ENCODE measurements at regions not wholly inside any gene's neighbourhood (a gene's known extent, or its start where the extent isn't known, plus 50 kb on each side); places are given as distances from the start of the nearest gene placed in this dataset.

DNA sequence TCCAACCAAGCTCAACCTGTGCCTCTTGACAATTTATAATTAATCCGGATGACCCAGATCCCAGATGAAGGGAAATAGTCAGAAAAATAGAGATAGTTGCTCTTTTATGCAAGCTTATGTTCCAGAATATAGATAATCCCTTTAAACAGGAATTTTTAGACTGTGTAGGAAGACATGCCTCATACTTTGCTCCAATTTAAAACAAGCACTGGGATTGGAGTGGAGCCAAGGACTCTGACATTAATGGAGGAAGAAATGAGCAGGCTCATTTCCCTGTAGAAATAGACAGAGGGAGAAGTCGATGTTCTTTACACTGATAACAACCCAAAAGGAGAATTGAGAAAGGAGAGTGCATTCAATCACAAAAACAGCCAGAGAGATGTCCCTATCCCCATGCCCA is 70.1 kb upstream of the LRRC55 start:
- Mint-ChIP-seq H3K4me1 (no peaks in the 10 kb centered on the region), H3K36me3 (ENCODE audit: insufficient read depth) (no peaks in the 10 kb centered on the region), H3K9me3 (peaks cover 5% of the 10 kb centered on the region), H3K27me3 (peaks cover 8% of the 10 kb centered on the region), H3K4me3 (no peak overlapping the region), H3K27ac (ENCODE audit: low read depth) (no peak overlapping the region)
- ATAC-seq (replicated peaks; ENCODE audit: extremely low read depth, poor library complexity, severe bottlenecking) (no peak), DNase-seq (ENCODE audit: low spot score in 2 of 2) (no peak)

DNA sequence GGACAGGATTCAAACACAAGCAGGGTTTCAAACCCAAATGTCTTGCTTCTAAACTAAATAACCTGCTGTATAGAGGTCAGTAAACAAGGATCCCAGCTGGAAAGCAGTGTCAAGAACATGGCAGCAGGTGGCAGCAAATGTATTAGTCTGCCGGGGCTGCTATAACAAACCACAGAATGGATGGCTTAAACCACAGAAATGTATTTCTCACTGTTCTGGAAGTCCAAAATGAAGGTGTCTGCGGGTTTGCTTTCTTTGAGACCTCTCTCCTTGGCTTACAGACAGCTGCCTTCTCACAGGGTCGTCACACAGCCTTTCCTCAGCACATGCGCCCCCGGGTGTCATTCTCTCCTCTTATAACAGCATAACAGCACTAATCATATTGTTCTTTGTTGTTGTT is 65.1 kb upstream of the LRRC55 start:
- no peak for ATAC-seq (replicated peaks; ENCODE audit: extremely low read depth, poor library complexity, severe bottlenecking)
- DNase-seq (ENCODE audit: low spot score in 2 of 2): no peak
- no peak overlapping the region for H3K4me3 Mint-ChIP-seq

DNA sequence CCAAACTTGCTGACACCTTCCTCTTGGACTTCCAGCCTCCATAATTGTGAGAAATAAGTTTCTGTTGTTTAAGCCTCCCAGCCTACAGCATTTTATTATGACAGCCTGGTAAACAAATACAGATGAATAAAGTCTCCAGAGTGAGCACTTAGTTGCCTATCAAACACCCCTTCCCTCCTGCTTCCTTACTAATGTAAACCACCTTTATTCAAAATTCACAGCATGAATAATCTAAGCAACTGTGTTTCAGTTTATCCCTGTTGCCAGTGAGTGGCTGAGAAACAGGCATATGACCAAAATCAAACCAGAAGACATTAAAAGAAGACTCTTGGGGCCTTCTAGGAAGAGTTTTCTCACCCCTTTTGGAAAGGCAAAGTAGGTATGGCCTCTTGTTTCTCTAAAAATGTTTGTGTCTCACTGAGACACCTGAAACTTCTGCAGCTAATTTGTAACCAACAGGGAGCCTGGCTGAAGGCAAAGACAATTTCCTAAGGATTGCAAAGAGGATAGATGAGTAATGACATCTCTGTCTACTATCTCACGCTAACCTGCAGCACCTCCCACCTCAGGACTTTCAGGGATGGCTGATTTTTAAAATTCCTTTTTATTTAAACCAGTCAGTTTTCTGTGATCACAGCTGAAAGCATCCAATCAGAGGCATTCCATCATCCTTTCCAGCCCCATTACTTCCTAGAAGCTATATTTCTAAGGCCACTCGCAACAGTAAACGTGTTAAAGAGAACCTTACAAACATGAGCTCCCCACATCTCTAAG is 61.4 kb upstream of the LRRC55 start:
- Mint-ChIP-seq H3K27me3 (peaks cover 37% of the 10 kb centered on the region), H3K9me3 (no peaks in the 10 kb centered on the region), H3K4me3 (no peak overlapping the region), H3K36me3 (ENCODE audit: insufficient read depth) (no peaks in the 10 kb centered on the region), H3K4me1 (no peaks in the 10 kb centered on the region), H3K27ac (ENCODE audit: low read depth) (no peak overlapping the region)
- ATAC-seq (replicated peaks; ENCODE audit: extremely low read depth, poor library complexity, severe bottlenecking): no peak
- no peak for DNase-seq (ENCODE audit: low spot score in 2 of 2)

More for the DNA sequence above, 65.1 kb upstream of the LRRC55 start:
- Mint-ChIP-seq H3K9me3 (no peaks in the 10 kb centered on the region), H3K27ac (ENCODE audit: low read depth) (no peak overlapping the region), H3K4me1 (no peaks in the 10 kb centered on the region), H3K36me3 (ENCODE audit: insufficient read depth) (no peaks in the 10 kb centered on the region), H3K27me3 (peaks cover 19% of the 10 kb centered on the region)

DNA sequence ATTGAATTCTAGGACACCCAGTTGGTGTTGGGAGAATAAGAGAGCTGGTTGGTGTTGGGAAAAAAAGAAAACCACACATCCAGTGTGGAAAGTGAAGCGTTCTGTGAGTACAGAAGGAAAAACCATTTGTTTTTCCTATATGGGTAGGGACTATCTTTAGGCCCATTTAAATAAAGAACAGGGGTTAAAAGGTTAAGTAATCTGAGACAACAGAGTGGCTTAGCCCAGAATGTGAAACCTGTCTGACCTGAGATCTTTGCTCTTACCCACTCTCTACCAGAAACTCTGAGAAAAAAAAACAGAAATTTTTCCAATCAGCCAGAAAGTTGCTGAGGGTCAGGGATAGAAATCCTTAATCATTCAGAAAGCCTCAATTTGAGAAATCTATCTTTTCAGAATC is 59.8 kb upstream of the LRRC55 start:
- H3K36me3 Mint-ChIP-seq (ENCODE audit: insufficient read depth): no peaks in the 10 kb centered on the region
- H3K9me3 Mint-ChIP-seq: no peaks in the 10 kb centered on the region
- H3K27ac Mint-ChIP-seq (ENCODE audit: low read depth): no peak overlapping the region
- ATAC-seq (replicated peaks; ENCODE audit: extremely low read depth, poor library complexity, severe bottlenecking) (no peak), DNase-seq (ENCODE audit: low spot score in 2 of 2) (no peak)
- H3K4me3 Mint-ChIP-seq: no peak overlapping the region
- H3K4me1 Mint-ChIP-seq: no peaks in the 10 kb centered on the region
- H3K27me3 Mint-ChIP-seq: peaks cover 42% of the 10 kb centered on the region

DNA sequence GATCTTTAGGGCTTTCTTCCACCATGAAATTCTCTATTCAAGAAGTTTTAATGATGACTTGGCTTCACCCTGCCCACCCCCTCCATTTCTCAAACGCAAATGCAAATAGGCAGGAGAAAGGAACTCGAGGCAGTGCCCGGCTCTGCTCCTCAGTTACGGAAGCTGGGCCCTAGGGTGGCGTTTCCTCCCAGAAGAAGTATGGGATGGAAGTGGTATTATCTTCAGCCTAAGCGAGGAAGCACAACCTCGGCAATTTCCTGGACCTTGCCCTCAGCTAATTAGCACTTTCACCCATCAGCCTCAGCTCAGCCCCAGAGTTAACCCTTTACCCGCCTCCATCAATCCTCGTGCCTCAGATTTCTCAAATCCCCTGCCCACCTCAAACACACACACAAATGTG is 58.2 kb upstream of the LRRC55 start:
- Mint-ChIP-seq H3K27ac (ENCODE audit: low read depth) (no peak overlapping the region), H3K36me3 (ENCODE audit: insufficient read depth) (no peaks in the 10 kb centered on the region), H3K4me1 (no peaks in the 10 kb centered on the region), H3K9me3 (no peaks in the 10 kb centered on the region), H3K27me3 (peaks cover 49% of the 10 kb centered on the region), H3K4me3 (no peak overlapping the region)
- ATAC-seq (replicated peaks; ENCODE audit: extremely low read depth, poor library complexity, severe bottlenecking): no peak
- no peak for DNase-seq (ENCODE audit: low spot score in 2 of 2)

DNA sequence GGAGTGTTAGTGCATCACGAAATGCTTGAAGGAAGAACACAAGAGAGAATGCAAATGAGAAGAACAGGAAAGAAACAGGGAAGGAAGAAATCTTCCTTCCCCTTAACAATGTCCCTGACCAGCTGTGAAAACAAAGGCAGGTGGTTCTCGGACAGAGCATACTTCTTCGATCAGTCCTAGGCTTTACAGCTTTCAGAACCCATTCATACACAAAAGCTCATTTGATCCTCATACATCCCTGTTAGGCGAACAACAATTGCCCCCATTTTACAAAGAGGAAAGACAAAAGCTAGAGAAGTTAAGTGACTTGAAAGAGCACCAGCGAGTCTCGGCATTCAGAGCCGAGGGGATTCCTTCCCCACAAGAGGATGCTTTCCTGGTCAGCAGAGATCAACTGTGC is 57.2 kb upstream of the LRRC55 start:
- H3K36me3 Mint-ChIP-seq (ENCODE audit: insufficient read depth): no peaks in the 10 kb centered on the region
- DNase-seq (ENCODE audit: low spot score in 2 of 2): no peak
- no peak overlapping the region for H3K27ac Mint-ChIP-seq (ENCODE audit: low read depth)
- H3K4me3 Mint-ChIP-seq: no peak overlapping the region
- H3K9me3 Mint-ChIP-seq: no peaks in the 10 kb centered on the region
- H3K4me1 Mint-ChIP-seq: no peaks in the 10 kb centered on the region
- peaks cover 51% of the 10 kb centered on the region for H3K27me3 Mint-ChIP-seq
- no peak for ATAC-seq (replicated peaks; ENCODE audit: extremely low read depth, poor library complexity, severe bottlenecking)

DNA sequence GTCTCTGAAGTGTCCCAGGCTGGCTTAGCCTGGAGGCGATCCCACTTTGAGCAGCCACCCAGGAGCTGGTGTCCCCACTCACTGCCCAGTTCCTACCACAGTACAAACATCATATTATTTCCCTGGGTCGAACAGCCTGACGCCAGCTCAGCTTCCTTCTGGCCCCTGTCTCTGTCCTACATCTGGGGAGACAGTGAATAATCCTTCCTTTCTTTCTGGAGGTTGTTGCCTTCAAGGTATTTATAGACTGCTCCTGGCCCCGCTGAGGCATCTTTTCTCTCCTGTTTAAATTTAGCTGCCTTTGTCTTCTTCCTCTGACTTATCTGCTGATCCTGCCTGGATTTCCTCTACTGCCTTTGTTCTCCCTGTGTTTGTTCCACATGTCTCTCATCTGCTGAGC is 56.8 kb upstream of the LRRC55 start:
- ATAC-seq (replicated peaks; ENCODE audit: extremely low read depth, poor library complexity, severe bottlenecking) (no peak), DNase-seq (ENCODE audit: low spot score in 2 of 2) (no peak)
- H3K27ac Mint-ChIP-seq (ENCODE audit: low read depth): no peak overlapping the region
- H3K4me1 Mint-ChIP-seq: no peaks in the 10 kb centered on the region
- H3K9me3 Mint-ChIP-seq: no peaks in the 10 kb centered on the region
- no peak overlapping the region for H3K4me3 Mint-ChIP-seq
- peaks cover 55% of the 10 kb centered on the region for H3K27me3 Mint-ChIP-seq
- H3K36me3 Mint-ChIP-seq (ENCODE audit: insufficient read depth): no peaks in the 10 kb centered on the region

DNA sequence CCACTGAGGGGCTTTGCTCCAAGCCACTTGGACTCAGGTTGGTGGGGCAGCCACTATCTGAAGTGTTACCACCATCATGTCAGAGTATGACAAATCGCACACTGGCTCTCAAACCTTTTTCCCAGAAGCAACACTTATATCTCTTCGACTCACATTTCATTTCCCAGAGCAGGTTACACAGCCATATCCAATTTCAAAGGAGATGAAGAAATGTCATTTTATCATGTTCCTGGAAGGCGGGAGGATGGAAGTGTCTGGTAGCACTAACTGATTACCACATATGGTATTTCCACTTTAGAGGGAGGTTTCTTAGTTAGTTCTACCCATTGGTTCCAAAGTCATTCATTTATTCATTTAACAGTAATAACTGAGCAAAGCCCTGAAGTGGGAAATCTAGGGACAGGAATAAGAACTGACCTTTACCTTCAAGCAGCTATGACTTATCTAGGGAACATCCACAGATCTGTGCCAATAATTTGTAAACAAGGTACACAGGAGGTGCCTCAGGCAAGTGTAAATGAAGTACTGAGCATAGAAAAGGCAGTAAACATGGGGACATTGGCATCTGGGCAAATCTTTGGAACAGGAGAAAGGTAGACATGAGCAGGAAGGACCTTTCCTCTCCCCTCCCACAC is 54.9 kb upstream of the LRRC55 start:
- H3K27ac Mint-ChIP-seq (ENCODE audit: low read depth): no peak overlapping the region
- peaks cover 70% of the 10 kb centered on the region for H3K27me3 Mint-ChIP-seq
- ATAC-seq (replicated peaks; ENCODE audit: extremely low read depth, poor library complexity, severe bottlenecking) (no peak), DNase-seq (ENCODE audit: low spot score in 2 of 2) (no peak)
- no peaks in the 10 kb centered on the region for H3K4me1 Mint-ChIP-seq
- no peak overlapping the region for H3K4me3 Mint-ChIP-seq
- H3K36me3 Mint-ChIP-seq (ENCODE audit: insufficient read depth): no peaks in the 10 kb centered on the region
- no peaks in the 10 kb centered on the region for H3K9me3 Mint-ChIP-seq

DNA sequence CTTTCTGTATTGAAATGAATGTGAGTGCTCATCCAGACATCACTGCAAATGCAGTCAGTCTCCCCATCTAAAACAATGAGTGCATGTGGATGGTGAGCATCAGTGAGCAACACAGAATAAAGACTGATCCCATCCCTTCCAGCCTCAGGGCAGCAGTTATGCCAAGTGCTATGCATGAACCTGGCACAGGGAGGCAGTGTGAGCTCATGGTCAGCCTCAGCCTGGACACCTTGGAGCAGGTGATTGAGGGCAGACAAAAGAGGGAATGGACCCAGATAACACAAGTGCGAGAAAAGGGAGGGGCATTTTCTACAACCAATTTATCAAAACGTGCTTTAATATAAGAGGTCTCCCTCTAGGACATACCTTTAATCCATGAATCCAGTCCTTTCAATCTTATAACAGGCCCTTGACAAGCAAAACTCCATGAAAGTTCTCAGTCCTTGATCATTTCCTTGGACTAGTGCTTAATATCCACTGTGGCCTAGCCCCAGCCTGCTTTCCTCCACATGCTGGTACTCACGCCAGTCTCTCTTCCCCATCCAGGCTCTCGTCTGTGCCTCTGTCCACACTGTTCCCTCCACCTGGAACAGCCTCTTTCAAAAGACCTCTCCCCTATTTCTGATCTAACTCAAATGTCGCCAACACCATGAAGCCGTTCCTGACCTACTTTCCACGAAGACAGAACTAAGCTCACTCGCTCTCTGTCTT is 50.5 kb upstream of the LRRC55 start:
- peaks cover 66% of the 10 kb centered on the region for H3K27me3 Mint-ChIP-seq
- H3K36me3 Mint-ChIP-seq (ENCODE audit: insufficient read depth): no peaks in the 10 kb centered on the region
- H3K9me3 Mint-ChIP-seq: no peaks in the 10 kb centered on the region
- no peak overlapping the region for H3K27ac Mint-ChIP-seq (ENCODE audit: low read depth)
- DNase-seq (ENCODE audit: low spot score in 2 of 2): no peak
- no peak overlapping the region for H3K4me3 Mint-ChIP-seq
- no peak for ATAC-seq (replicated peaks; ENCODE audit: extremely low read depth, poor library complexity, severe bottlenecking)
- H3K4me1 Mint-ChIP-seq: no peaks in the 10 kb centered on the region

Data from central memory CD8-positive, alpha-beta T cell (primary cell).